GM12873 (cell line): ENCODE measurements at regions not wholly inside any gene's neighbourhood (a gene's known extent, or its start where the extent isn't known, plus 50 kb on each side); places are given as distances from the start of the nearest gene placed in this dataset.

ENCODE experiments used
- TF ChIP-seq, protein P1 (sequence below): IDR thresholded peaks from 2 replicates; pipeline ENCODE4 v1.5.1; 2012; ENCODE audit warnings: low read depth, mild to moderate bottlenecking, moderate library complexity, low read length, control low read depth; ENCODE audit not compliant: insufficient read depth; ENCODE audit errors: missing control alignments

DNA sequence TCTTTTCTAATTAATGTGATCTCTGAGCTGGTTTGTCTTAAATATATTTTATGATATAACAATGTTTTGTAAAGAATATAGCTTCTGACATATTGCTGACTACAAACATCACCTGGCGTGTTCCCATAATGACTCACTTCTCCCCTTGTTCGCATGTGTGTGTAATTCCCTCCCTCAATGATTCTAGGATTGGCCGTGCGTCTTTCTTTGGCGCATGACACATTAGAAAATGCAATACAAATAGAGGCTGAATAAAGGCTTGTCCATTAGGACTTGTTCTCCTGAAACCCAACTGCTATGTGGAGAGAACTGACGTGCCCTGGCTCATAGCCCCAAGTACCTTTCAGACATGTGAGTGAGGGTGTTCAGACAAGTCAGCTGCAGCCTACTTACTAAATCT, 159.7 kb upstream of the CDH20 start:
- TF ChIP-seq, protein P1, sequence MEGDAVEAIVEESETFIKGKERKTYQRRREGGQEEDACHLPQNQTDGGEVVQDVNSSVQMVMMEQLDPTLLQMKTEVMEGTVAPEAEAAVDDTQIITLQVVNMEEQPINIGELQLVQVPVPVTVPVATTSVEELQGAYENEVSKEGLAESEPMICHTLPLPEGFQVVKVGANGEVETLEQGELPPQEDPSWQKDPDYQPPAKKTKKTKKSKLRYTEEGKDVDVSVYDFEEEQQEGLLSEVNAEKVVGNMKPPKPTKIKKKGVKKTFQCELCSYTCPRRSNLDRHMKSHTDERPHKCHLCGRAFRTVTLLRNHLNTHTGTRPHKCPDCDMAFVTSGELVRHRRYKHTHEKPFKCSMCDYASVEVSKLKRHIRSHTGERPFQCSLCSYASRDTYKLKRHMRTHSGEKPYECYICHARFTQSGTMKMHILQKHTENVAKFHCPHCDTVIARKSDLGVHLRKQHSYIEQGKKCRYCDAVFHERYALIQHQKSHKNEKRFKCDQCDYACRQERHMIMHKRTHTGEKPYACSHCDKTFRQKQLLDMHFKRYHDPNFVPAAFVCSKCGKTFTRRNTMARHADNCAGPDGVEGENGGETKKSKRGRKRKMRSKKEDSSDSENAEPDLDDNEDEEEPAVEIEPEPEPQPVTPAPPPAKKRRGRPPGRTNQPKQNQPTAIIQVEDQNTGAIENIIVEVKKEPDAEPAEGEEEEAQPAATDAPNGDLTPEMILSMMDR = no peak

DNA sequence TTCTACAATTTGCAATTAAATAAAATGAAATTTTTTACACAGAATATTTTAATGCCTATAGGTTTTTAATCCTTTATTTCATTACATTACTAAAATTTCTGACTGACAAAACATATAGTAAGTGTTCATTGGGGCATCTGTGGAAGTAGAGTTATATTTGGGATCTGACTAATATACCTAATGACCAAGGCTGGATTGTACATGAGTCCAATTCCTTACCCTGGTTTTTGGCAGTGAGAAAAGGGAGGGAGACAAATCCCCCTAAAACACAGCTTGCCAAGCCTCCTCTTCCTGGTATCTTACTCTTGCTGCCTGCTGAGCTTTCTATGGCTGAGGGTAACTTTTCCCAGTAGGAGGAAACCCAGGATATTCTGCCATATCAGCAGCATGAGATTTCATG, 149.4 kb upstream of the CDH20 start:
- TF ChIP-seq, protein P1 = no peak

DNA sequence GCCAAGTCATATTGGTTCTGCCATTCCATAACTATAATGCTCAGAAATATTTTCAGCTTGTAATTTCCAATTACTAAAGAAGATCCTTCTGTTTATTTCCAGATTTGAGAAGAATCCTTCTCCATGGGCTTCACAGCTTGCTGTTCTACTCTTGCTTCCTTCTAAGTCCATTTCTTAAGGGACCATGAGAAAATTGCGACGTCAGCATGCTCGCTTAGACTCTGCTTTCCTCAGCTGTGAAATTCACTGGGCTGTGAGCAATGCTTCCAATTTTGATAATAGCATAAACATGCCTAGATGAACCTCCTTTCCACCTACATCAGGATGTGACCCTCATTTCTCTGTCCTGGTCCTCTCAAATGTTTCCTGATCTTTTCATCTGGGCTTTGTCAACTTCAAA, 145.3 kb upstream of the CDH20 start:
- TF ChIP-seq, protein P1 = no peak

DNA sequence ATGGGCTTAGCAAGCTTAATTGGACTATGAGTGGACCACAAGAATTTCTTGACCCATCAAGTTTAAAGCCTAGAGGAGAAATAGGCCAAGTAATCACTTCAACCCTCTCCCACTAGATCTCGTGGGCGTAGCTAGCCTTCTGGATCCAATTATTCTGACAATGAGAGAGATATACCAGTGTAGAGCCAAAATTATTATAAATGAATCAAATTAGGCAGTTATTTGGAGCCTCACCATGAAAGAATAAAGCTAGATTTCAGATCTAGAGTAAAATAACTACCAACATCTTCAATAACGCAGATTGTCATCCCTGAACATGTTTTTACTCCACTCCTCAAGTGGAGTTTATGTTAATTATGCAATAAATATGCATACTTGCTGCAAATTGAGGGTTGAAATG, 143.9 kb upstream of the CDH20 start:
- TF ChIP-seq, protein P1 = no peak

DNA sequence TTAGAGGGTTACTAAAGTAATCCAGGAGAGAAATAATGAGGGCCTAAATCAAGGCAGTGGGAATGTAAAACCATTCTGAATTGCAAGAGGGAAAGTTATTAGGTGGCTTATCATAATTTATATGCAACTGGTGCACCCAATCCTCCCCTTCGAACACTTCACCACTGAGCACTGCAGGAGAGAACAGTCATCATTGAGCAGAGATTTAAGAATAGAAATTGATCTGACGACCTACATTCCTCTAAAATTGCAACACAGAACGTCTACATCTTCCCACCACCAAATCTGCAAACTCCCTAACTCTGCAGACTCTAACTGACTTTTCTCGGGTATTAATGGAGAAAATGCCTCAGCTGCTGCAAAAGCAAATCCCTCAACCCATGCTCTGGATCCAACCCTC, 138.5 kb upstream of the CDH20 start:
- TF ChIP-seq, protein P1 = no peak

DNA sequence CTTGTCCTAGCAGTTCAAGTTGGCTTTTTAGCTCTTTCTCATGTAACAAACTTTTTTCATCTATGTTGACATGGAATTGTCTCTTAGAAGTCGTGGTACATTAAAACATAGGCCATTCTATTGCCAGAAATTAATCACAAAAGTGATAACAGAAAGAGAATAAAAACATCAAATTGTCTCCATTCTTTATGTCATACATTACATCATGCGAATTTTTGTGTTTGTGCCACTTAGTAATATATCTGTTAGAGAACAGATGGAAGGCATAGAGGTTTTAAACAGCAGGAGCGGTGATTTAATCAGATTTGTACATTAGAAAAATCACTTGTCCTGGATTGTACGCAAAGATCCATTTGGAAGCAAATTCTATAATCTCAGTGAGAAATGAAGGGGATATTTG, 136.5 kb upstream of the CDH20 start:
- TF ChIP-seq, protein P1 = no peak

DNA sequence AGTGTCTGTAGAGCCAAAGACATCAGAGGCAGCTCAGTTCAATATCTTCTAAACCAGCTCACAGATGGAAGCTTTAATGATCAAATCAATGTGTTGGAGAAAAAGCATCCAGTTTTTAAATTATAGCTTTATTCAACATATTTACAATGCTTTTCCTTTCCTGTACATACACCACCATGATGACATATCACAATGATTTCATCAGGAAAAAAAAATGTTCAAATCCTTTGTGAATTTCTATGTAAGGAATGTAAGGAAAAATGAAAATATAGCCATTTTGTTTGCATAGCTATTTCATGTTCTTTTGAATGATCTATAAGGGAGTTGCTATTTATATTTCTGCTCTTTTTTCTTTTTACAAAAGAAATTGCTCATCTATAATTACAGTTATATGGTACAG, 134.7 kb upstream of the CDH20 start:
- TF ChIP-seq, protein P1 = no peak
